Activated naive CD8-positive, alpha-beta T cell (primary cell): ENCODE measurements at regions not wholly inside any gene's neighbourhood (a gene's known extent, or its start where the extent isn't known, plus 50 kb on each side); places are given as distances from the start of the nearest gene placed in this dataset.

Source experiments
- H3K27ac Mint-ChIP-seq: one replicate; pipeline ENCODE4 v1.8.0; 2021; ENCODE audit warnings: mixed read lengths
- H3K27me3 Mint-ChIP-seq: one replicate; pipeline ENCODE4 v1.8.0; 2021; ENCODE audit warnings: mixed read lengths
- H3K36me3 Mint-ChIP-seq: one replicate; pipeline ENCODE4 v1.8.0; 2021; ENCODE audit warnings: mixed read lengths
- H3K4me1 Mint-ChIP-seq: one replicate; pipeline ENCODE4 v1.8.0; 2021; ENCODE audit warnings: low read depth, mixed read lengths
- H3K4me3 Mint-ChIP-seq: one replicate; pipeline ENCODE4 v1.8.0; 2021; ENCODE audit warnings: mild to moderate bottlenecking, mixed read lengths
- H3K9me3 Mint-ChIP-seq: one replicate; pipeline ENCODE4 v1.8.0; 2021; ENCODE audit warnings: low read depth, mixed read lengths

DNA sequence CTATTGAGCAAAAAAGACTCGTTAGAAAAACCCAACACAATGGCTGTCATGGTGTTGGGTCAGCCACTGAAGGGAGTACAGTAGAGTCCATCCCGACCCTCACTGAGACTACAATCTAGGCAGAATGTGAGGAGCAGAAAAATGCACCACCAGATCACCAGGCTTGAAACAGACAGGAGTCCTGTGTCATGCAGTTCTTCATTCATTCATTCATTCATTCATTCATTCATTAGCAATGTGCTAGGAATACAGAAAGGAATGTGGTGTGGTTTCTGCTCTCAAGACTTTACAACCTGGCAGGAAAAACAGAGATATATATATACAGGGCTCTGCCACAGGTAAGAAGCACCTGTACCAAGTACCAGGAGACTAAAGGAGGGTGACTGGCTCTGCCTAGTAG lies 392.3 kb downstream of the OMA1 start:
- H3K4me1 Mint-ChIP-seq = no peaks in the 10 kb centered on the region
- no peaks in the 10 kb centered on the region for H3K27me3 Mint-ChIP-seq
- no peak overlapping the region for H3K4me3 Mint-ChIP-seq
- H3K9me3 Mint-ChIP-seq = no peaks in the 10 kb centered on the region
- no peaks in the 10 kb centered on the region for H3K36me3 Mint-ChIP-seq
- no peak overlapping the region for H3K27ac Mint-ChIP-seq

DNA sequence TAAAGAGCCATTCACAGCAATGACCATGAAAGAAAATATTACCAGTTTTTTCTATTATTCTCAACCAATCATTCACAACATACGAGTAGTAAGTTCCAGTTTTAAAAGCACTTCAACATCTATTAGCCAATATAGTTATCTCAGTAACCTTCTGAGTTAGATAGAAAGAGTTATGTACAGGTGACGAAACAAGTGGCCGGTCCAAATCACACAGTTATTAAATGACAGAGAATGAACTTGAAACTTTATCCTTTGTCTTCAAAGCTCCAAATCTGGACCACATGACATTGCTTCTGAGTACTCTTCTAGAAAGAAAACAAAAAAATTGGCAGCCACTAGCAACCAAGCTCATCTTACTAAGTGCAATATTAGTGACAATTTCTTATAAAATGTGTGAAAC lies 393.8 kb downstream of the OMA1 start:
- Mint-ChIP-seq H3K36me3 (no peaks in the 10 kb centered on the region), H3K4me3 (no peak overlapping the region), H3K27ac (no peak overlapping the region), H3K27me3 (no peaks in the 10 kb centered on the region), H3K4me1 (no peaks in the 10 kb centered on the region), H3K9me3 (no peaks in the 10 kb centered on the region)

DNA sequence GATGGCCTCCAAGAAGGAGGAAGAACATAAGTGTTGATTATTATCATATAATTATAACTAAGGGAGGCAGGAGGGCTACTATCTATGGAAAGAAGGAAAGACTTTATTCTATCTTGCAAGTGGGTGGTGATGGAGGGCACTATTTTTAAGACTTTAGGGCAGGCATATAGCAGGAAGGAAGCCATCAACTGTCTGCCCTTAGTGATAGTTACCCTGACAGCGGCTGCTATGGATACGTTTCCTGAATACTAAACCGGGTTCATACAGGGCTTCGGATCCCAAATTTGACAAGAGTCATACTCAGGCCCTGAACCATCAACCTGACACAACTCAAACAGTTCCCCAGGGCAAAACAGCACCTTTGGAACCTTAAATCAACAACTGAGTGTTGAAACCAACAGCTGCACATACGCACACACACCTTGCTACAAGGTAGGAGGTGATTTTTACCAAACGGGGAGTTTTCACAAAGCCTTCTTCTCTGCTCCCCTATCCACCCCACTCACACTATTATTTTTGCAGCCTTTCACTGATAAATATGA lies 397.2 kb downstream of the OMA1 start:
- Mint-ChIP-seq H3K9me3 (no peaks in the 10 kb centered on the region), H3K27me3 (no peaks in the 10 kb centered on the region), H3K4me3 (no peak overlapping the region)

DNA sequence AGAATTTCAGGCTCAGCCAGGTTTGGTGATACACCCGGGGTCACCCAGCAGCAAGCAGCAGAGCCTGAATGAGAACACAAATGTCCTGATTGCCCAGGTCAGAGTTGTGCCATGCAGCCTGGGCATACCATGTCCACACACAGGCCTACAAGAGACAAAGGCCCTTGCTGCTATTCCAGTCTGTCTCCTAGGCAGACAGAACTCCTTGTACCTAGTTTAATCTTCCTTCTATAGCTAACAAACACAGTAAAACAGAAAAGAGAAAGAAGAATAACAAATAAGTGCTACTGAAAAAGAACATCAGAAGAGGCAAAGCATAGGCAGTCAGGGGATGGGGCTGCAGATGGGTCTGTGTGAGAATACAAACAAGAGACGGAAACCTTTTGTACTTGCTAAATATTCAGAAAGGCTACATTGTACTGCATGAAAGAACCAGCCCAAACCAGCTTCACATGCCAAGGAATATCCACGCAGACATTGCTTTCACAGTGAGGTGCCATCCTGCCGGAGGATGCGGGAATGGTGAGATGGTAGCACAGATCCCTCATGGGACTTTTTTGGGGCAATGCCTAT lies 401.7 kb downstream of the OMA1 start:
- H3K27me3 Mint-ChIP-seq = no peaks in the 10 kb centered on the region
- no peak overlapping the region for H3K27ac Mint-ChIP-seq
- no peak overlapping the region for H3K4me3 Mint-ChIP-seq
- H3K36me3 Mint-ChIP-seq = no peaks in the 10 kb centered on the region
- no peaks in the 10 kb centered on the region for H3K4me1 Mint-ChIP-seq
- no peaks in the 10 kb centered on the region for H3K9me3 Mint-ChIP-seq

More for the DNA sequence above, 397.2 kb downstream of the OMA1 start:
- Mint-ChIP-seq H3K27ac (no peak overlapping the region), H3K4me1 (no peaks in the 10 kb centered on the region), H3K36me3 (no peaks in the 10 kb centered on the region)

DNA sequence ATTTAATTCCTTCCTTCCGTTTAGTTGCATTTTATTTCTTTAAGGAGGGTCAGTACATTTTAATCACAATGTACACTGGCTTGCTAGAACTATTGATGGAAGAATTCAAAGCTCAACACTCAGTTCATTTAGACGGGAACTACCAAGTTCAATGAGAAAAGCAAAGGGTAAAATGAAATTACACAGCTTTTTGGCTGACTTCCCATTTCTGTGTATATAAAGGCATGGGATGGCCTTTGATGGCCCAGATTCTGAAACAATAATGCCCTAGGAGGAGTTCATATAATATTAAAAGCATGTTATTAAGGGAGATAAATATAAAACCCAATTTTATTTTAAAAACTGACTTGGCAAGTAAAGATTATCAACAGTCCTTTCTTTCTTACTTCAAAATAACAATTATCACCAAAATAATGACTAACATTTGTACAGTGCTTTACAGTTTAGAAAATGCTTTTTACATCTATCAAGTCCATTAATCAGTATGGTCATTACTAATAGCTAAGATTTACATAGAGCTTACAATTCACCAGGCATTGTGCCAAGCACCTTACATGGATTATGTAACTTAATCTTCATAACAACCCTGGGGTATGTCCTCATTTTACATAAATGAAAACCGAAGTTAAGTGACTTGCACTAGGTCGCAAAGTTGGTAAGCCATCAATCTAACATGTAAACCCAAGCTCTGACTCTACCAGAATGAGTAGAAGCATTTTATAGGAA lies 402.4 kb downstream of the OMA1 start:
- H3K27me3 Mint-ChIP-seq = no peaks in the 10 kb centered on the region
- no peaks in the 10 kb centered on the region for H3K4me1 Mint-ChIP-seq
- H3K4me3 Mint-ChIP-seq = no peak overlapping the region
- no peaks in the 10 kb centered on the region for H3K9me3 Mint-ChIP-seq
- H3K27ac Mint-ChIP-seq = no peak overlapping the region
- no peaks in the 10 kb centered on the region for H3K36me3 Mint-ChIP-seq

DNA sequence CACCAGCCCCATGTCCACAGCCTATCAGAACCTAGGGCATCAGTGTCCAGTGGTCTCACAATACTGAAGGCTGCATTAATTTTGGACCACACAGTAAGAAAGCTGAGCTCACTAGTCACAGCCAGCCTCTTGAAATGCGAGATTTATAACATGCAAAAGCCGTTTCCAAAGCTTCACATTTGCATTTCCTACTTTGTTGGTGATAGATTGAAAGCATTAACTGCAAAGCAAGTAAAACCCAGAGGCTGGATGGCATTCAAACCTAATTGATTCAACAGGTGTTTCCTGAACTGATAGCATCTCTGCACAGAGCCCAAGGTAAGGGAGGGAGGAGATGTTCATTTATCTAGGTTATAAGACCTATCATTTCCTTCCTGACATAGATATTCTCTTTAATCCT lies 410.1 kb downstream of the OMA1 start:
- H3K36me3 Mint-ChIP-seq = peaks cover 10% of the 10 kb centered on the region
- peaks cover 3% of the 10 kb centered on the region for H3K4me1 Mint-ChIP-seq
- no peak overlapping the region for H3K27ac Mint-ChIP-seq
- H3K27me3 Mint-ChIP-seq = peaks cover 5% of the 10 kb centered on the region
- H3K9me3 Mint-ChIP-seq = peaks cover 9% of the 10 kb centered on the region
- no peak overlapping the region for H3K4me3 Mint-ChIP-seq

DNA sequence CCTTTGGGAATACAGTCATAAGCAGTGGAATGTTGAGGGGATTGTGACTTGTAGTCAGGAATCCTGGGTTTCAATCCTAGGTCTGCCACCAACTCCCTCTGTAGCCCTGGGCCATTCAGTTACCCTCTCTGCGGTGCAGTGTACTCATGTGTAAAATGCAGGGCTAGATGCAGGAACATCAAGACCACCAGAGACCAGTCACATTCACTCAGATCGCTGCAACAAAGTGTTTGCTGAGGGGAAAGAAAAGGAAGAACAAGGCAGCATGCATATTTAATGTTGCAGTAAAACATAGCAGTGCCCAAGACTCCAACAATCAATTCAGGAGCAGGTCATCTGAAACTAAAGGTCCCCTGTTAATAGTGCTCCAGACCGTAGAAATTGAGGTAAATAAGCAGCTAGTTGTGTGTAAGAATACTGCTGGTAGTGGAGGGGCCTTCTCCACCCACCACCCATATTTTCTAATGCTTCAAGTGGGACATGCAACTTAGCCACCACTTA lies 410.7 kb downstream of the OMA1 start:
- Mint-ChIP-seq H3K4me1 (peaks cover 3% of the 10 kb centered on the region), H3K27ac (no peak overlapping the region), H3K27me3 (peaks cover 5% of the 10 kb centered on the region), H3K9me3 (peaks cover 9% of the 10 kb centered on the region), H3K4me3 (no peak overlapping the region), H3K36me3 (peaks cover 10% of the 10 kb centered on the region)

DNA sequence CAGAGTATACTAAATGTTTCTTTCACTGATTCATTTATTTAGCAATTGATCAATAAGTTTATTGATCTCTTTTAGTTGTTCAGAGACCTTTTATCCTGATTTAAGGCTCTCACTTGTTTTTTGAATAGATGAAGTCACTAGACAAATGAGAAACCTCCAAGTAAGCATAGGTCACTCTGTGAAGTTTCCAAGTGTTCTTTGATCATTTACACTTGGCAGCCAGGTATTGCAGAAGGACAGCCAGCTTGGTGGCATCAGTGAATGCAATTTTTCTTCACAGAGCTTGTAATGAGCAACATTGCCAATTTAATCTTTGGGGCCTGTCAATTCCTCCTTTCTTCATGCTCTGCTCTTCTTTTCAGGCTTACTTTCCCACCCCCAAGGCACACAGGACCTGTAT lies 413.0 kb downstream of the OMA1 start:
- H3K27ac Mint-ChIP-seq = no peak overlapping the region
- peaks cover 9% of the 10 kb centered on the region for H3K9me3 Mint-ChIP-seq
- peaks cover 5% of the 10 kb centered on the region for H3K27me3 Mint-ChIP-seq
- peaks cover 10% of the 10 kb centered on the region for H3K36me3 Mint-ChIP-seq
- H3K4me3 Mint-ChIP-seq = no peak overlapping the region
- H3K4me1 Mint-ChIP-seq = peaks cover 3% of the 10 kb centered on the region

DNA sequence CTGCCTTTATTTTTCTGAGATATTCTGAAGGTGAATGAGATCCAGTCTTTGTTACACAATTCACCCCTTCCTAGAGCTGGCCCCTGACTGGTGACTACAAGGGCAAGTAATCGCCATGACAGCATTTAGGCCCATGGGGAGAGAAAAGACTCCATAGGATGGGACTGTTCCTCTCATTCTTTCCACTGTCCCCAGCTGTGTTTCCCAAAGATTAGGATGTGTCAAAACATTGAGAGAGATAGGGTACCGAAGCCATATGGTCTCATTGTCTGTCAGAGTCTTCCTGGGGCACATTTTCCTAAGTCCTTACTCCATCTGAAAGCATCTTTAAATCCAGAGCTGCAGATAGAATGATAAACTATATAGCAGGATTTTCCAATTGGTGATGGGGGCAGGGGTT lies 423.5 kb downstream of the OMA1 start:
- H3K4me3 Mint-ChIP-seq = no peak overlapping the region
- no peaks in the 10 kb centered on the region for H3K27me3 Mint-ChIP-seq
- no peak overlapping the region for H3K27ac Mint-ChIP-seq
- H3K9me3 Mint-ChIP-seq = no peaks in the 10 kb centered on the region
- H3K36me3 Mint-ChIP-seq = no peaks in the 10 kb centered on the region
- H3K4me1 Mint-ChIP-seq = no peaks in the 10 kb centered on the region

DNA sequence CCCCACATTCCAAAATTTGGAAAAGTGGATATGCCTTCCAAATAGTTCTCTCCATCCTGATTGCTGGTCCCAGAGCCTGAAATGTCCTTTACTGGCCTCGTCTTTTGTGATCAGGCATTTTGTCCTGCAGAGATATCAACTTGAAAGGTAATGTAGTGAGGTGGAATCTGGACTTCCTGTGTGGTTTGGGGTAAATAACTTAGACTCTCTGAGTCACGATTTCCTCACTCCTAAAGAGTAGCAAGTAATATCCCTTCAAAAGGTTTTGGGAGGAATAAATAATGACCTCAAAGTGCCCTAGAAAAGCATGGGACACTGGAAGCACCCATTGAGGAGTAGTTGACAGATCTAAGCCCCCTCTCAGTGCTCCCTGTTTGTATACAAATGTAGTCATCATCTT lies 426.6 kb downstream of the OMA1 start:
- no peak overlapping the region for H3K4me3 Mint-ChIP-seq
- no peak overlapping the region for H3K27ac Mint-ChIP-seq
- no peaks in the 10 kb centered on the region for H3K36me3 Mint-ChIP-seq
- H3K9me3 Mint-ChIP-seq = no peaks in the 10 kb centered on the region
- H3K27me3 Mint-ChIP-seq = no peaks in the 10 kb centered on the region
- H3K4me1 Mint-ChIP-seq = no peaks in the 10 kb centered on the region

DNA sequence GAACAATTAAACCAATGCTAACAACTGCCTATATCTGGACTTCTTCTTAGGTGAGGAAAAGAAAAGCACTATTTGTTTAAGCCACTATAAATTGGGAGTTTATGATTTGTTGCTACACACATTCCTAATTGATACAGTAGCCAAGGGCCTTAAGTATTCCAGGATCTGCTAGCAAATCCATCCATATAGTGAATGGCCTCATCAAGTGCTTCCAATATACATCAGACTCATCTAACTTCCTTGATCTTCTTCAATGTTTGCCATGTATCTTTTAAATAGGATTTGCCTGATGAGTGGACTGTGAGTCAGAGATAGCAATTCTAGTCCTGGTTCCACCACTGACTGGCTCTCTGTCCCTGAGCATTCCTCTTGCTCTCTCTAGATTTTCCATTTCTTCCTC lies 430.2 kb downstream of the OMA1 start:
- H3K27me3 Mint-ChIP-seq = peaks cover 2% of the 10 kb centered on the region
- no peak overlapping the region for H3K4me3 Mint-ChIP-seq
- H3K27ac Mint-ChIP-seq = no peak overlapping the region
- H3K4me1 Mint-ChIP-seq = no peaks in the 10 kb centered on the region
- H3K9me3 Mint-ChIP-seq = peaks cover 8% of the 10 kb centered on the region
- H3K36me3 Mint-ChIP-seq = no peaks in the 10 kb centered on the region

DNA sequence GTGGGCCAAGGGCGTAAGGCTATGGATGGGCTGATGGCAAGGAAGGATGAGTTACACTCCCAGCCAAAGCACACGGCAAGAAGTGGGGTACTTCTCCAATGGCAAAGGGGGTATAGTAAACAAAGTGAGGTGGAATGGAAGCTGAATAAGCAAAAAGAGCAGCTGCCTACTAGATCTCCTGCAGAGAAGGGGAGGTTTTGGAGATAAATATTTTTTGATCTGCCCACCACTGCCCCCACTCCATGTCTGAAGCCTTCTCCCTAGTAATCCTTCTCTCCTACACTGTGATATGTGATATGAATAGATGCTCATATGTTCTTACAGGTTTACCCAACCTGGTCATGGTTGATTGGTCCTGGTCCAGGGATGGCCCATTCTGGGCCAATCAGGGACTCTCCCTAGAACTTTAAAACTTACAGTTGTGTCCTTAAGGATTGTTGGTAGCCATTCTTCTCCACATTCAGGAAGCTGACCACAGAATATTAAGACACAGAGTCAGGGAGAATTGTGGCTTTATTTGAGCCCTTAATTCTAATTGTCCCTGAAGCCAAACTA lies 436.8 kb downstream of the OMA1 start:
- no peak overlapping the region for H3K27ac Mint-ChIP-seq
- peaks cover 7% of the 10 kb centered on the region for H3K9me3 Mint-ChIP-seq
- peaks cover 3% of the 10 kb centered on the region for H3K27me3 Mint-ChIP-seq
- no peaks in the 10 kb centered on the region for H3K4me1 Mint-ChIP-seq
- H3K4me3 Mint-ChIP-seq = no peak overlapping the region
- no peaks in the 10 kb centered on the region for H3K36me3 Mint-ChIP-seq

DNA sequence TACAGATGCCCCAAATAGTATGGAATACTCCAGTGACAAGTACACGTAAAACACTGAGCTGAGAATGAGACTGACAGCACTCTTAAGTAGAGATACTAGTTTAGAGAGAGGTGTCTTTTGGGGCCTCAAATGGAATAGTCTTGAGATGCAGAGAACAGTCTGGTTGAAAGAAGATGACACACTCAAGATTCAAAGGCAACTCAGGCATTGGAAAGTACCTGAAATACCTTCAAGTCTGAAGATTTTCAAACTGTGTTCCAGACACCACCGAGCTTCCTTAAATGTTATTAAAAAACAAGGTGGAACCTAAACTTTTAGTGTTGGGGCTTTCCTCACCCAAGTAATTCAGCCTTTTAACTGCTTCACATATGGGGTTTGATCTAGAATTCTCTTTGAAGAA lies 437.7 kb downstream of the OMA1 start:
- H3K27me3 Mint-ChIP-seq = peaks cover 2% of the 10 kb centered on the region
- no peaks in the 10 kb centered on the region for H3K36me3 Mint-ChIP-seq
- no peaks in the 10 kb centered on the region for H3K9me3 Mint-ChIP-seq
- no peak overlapping the region for H3K4me3 Mint-ChIP-seq
- no peaks in the 10 kb centered on the region for H3K4me1 Mint-ChIP-seq
- H3K27ac Mint-ChIP-seq = no peak overlapping the region

DNA sequence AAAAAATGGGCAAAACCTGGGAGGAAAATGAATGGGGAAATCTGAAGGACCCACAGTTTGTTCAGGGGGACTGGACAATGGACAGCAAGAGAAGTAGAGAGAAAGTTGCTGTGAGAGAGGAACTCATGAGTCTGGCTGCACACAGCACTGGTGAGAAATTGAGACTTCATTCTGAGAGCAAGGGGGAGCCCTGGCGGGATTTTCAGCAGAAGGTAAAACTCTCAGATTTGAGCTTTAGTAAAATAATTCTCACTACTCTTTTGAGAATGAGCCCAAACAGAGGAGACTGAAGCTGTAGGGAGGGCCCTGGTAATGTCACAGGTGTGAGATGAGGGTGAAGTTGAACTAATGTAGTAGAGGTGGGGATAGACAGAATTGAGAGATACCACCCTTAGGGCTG lies 438.6 kb downstream of the OMA1 start:
- H3K4me3 Mint-ChIP-seq = no peak overlapping the region
- H3K27ac Mint-ChIP-seq = no peak overlapping the region
- no peaks in the 10 kb centered on the region for H3K4me1 Mint-ChIP-seq
- H3K27me3 Mint-ChIP-seq = peaks cover 2% of the 10 kb centered on the region
- no peaks in the 10 kb centered on the region for H3K9me3 Mint-ChIP-seq
- no peaks in the 10 kb centered on the region for H3K36me3 Mint-ChIP-seq

DNA sequence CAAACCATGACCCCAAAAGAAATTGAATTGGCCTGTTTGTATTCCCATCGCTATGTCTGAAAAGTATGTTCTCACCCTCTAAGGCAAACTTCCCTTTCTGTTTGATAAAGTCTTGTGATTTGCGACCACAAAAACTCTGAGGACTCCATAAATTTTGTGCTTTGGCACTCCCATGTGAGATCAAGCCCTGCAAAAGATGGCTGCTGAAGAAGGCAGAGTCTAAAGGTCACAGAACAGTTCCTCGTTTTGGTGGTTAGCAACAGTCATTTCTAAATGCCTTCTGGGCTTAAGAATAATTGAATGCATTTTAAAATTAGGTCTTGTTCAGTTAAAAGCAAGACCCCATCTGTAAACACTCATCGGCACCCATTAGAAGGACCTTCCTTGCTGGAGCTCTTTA lies 441.6 kb downstream of the OMA1 start:
- H3K9me3 Mint-ChIP-seq = no peaks in the 10 kb centered on the region
- no peak overlapping the region for H3K4me3 Mint-ChIP-seq
- no peak overlapping the region for H3K27ac Mint-ChIP-seq
- H3K4me1 Mint-ChIP-seq = no peaks in the 10 kb centered on the region
- no peaks in the 10 kb centered on the region for H3K36me3 Mint-ChIP-seq
- H3K27me3 Mint-ChIP-seq = peaks cover 2% of the 10 kb centered on the region
